Fibroblast of villous mesenchyme (primary cell): ENCODE measurements at regions not wholly inside any gene's neighbourhood (a gene's known extent, or its start where the extent isn't known, plus 50 kb on each side); places are given as distances from the start of the nearest gene placed in this dataset.

Experiments
- DNase-seq: peaks from one replicate; pipeline ENCODE4 v3.0.0-alpha.2; 2010; ENCODE audit warnings: low read depth
- H3K4me3 ChIP-seq: 2 replicates; pipeline ENCODE4 v1.5.1; 2011; ENCODE audit warnings: low read depth, mild to moderate bottlenecking, low read length
- CTCF ChIP-seq: IDR thresholded peaks from 2 replicates; pipeline ENCODE4 v1.5.1; 2012; ENCODE audit warnings: low read depth, mild to moderate bottlenecking, low read length; ENCODE audit not compliant: insufficient read depth

- DNase-seq, result no peak
- H3K4me3 ChIP-seq, result no peak overlapping the region
- no peak for TF ChIP-seq CTCF
Measured at GRCh38 chr4:93888308-93888707, 59.8 kb downstream of the ATOH1 start.

- no peak overlapping the region for H3K4me3 ChIP-seq
- DNase-seq, result no peak
- TF ChIP-seq CTCF, result no peak
Measured at GRCh38 chr4:93888768-93889167, 60.2 kb downstream of the ATOH1 start.

GRCh38 chr4:93891244-93891643, 62.7 kb downstream of the ATOH1 start:
- no peak for DNase-seq
- H3K4me3 ChIP-seq, result no peak overlapping the region
- TF ChIP-seq CTCF, result no peak

- no peak overlapping the region for H3K4me3 ChIP-seq
- DNase-seq, result no peak
- no peak for TF ChIP-seq CTCF
Measured at GRCh38 chr4:93894995-93895394, 66.4 kb downstream of the ATOH1 start.

- H3K4me3 ChIP-seq, result no peak overlapping the region
- no peak for TF ChIP-seq CTCF
- DNase-seq, result no peak
Measured at GRCh38 chr4:93896516-93896915, 68.0 kb downstream of the ATOH1 start.

- no peak overlapping the region for H3K4me3 ChIP-seq
- TF ChIP-seq CTCF, result no peak
- DNase-seq, result no peak
Measured at GRCh38 chr4:93897559-93897958, 69.0 kb downstream of the ATOH1 start.

GRCh38 chr4:93908778-93909177, 80.2 kb downstream of the ATOH1 start:
- no peak for TF ChIP-seq CTCF
- no peak for DNase-seq
- no peak overlapping the region for H3K4me3 ChIP-seq
